NT2/D1 (cell line): ENCODE measurements at regions not wholly inside any gene's neighbourhood (a gene's known extent, or its start where the extent isn't known, plus 50 kb on each side); places are given as distances from the start of the nearest gene placed in this dataset.

Experiments
- DNase-seq: peaks from one replicate; pipeline ENCODE4 v3.0.0-alpha.2; 2011; ENCODE audit warnings: low read depth, low spot score
- H3K27me3 ChIP-seq: 2 replicates; pipeline ENCODE4 v1.6.0; 2011; ENCODE audit warnings: mild to moderate bottlenecking; ENCODE audit not compliant: insufficient read length, insufficient read depth
- H3K36me3 ChIP-seq: 2 replicates; pipeline ENCODE4 v1.6.1; 2011; ENCODE audit warnings: mild to moderate bottlenecking, low read length, mixed read lengths; ENCODE audit not compliant: insufficient read depth, insufficient read length
- H3K4me1 ChIP-seq: 2 replicates; pipeline ENCODE4 v1.5.1; 2011; ENCODE audit not compliant: insufficient read depth, insufficient read length
- H3K4me3 ChIP-seq: 2 replicates; pipeline ENCODE4 v1.5.1; 2011; ENCODE audit warnings: low read depth; ENCODE audit not compliant: insufficient read length
- H3K9ac ChIP-seq: 2 replicates; pipeline ENCODE4 v1.6.0; 2011; ENCODE audit warnings: low read depth; ENCODE audit not compliant: insufficient read length
- H3K9me3 ChIP-seq: 2 replicates; pipeline ENCODE4 v1.5.1; 2011; ENCODE audit warnings: mild to moderate bottlenecking, low read length; ENCODE audit not compliant: insufficient read depth
- SUZ12 ChIP-seq: IDR thresholded peaks from 2 replicates; pipeline ENCODE4 v1.6.1; 2011; ENCODE audit not compliant: insufficient read length, insufficient read depth; ENCODE audit errors: extremely low read depth
- YY1 ChIP-seq: IDR thresholded peaks from 2 replicates; pipeline ENCODE4 v1.6.1; 2011; ENCODE audit not compliant: insufficient read length, insufficient read depth
- ZNF274 ChIP-seq: IDR thresholded peaks from 2 replicates; pipeline ENCODE4 v1.6.1; 2011; ENCODE audit warnings: mild to moderate bottlenecking, low read depth, low read length

- no peaks in the 10 kb centered on the region for H3K27me3 ChIP-seq
- H3K4me1 ChIP-seq = peaks cover 4% of the 10 kb centered on the region
- no peak overlapping the region for H3K4me3 ChIP-seq
- no peaks in the 10 kb centered on the region for H3K9me3 ChIP-seq
- H3K36me3 ChIP-seq = no peaks in the 10 kb centered on the region
- no peak overlapping the region for H3K9ac ChIP-seq
- TF ChIP-seq SUZ12 (no peak), ZNF274 (no peak), YY1 (no peak)
- DNase-seq = no peak
Observed at GRCh38 chr22:47377926-47378560, 615.6 kb downstream of the TBC1D22A start.

- H3K4me1 ChIP-seq = peaks cover 4% of the 10 kb centered on the region
- TF ChIP-seq SUZ12 (no peak), YY1 (no peak), ZNF274 (no peak)
- no peaks in the 10 kb centered on the region for H3K27me3 ChIP-seq
- H3K4me3 ChIP-seq = no peak overlapping the region
- H3K9ac ChIP-seq = no peak overlapping the region
- no peak for DNase-seq
- no peaks in the 10 kb centered on the region for H3K36me3 ChIP-seq
- H3K9me3 ChIP-seq = no peaks in the 10 kb centered on the region
Observed at GRCh38 chr22:47376901-47377505, 614.6 kb downstream of the TBC1D22A start.

DNA sequence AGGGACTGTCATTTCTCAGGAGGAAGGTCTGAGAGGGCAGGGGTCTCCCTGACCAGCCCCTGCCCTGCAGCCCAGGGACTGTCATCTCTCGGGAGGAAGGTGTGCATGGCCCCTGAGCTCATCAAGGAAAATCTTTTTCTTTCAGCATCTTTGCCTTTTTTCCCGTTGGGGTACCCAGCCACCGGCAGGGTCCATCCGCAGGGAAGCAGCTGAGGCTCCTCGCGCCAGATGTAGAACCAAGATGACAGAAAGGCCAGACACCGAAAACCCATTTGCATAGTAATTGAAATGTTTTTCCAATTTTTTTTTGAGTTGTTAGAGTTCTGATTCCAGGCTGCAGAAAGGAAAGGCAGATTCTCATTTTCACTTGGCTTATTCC lies 613.9 kb downstream of the TBC1D22A start:
- no peaks in the 10 kb centered on the region for H3K36me3 ChIP-seq
- H3K9me3 ChIP-seq = no peaks in the 10 kb centered on the region
- H3K9ac ChIP-seq = no peak overlapping the region
- TF ChIP-seq SUZ12 (no peak), YY1 (no peak), ZNF274 (no peak)
- no peaks in the 10 kb centered on the region for H3K27me3 ChIP-seq
- no peak overlapping the region for H3K4me3 ChIP-seq
- DNase-seq = no peak
- peaks cover 4% of the 10 kb centered on the region for H3K4me1 ChIP-seq

DNA sequence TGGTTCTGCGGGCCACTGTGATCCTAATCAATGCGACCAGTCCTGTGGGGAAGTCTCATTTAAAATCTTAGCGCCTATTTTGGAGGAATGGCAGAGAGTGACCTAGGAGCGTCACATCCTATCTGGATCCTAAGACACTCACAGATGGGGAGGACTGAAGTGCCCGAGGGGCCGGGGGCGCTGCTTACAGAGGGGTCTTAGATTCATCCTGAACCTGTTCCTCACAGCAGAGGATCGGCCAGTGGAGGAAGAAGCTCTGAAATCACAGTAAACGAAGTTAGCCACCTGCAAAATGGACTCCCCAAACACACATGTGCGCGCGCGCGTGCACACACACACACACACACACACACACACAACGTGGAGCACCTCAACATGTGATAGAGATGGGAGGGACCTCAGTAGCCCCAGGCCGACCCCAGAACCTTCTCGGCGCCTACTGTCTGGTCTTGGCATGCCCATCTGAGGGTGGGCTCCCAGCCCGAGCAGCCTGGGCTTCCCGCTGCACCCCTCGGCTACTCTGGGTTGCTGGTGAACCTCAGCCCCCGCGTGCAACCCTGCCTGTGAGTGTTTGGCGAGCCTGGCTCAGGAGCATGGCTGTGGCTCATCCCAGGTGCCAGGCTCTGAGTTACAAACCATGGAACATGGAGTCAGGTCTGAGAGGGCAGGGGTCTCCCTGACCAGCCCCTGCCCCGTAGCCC lies 613.3 kb downstream of the TBC1D22A start:
- TF ChIP-seq ZNF274 = no peak
- TF ChIP-seq SUZ12 = no peak
- no peak for TF ChIP-seq YY1
- H3K9ac ChIP-seq = no peak overlapping the region
- no peak overlapping the region for H3K4me3 ChIP-seq
- DNase-seq = no peak
- H3K27me3 ChIP-seq = no peaks in the 10 kb centered on the region
- H3K36me3 ChIP-seq = no peaks in the 10 kb centered on the region
- H3K9me3 ChIP-seq = no peaks in the 10 kb centered on the region
- peaks cover 7% of the 10 kb centered on the region for H3K4me1 ChIP-seq

DNA sequence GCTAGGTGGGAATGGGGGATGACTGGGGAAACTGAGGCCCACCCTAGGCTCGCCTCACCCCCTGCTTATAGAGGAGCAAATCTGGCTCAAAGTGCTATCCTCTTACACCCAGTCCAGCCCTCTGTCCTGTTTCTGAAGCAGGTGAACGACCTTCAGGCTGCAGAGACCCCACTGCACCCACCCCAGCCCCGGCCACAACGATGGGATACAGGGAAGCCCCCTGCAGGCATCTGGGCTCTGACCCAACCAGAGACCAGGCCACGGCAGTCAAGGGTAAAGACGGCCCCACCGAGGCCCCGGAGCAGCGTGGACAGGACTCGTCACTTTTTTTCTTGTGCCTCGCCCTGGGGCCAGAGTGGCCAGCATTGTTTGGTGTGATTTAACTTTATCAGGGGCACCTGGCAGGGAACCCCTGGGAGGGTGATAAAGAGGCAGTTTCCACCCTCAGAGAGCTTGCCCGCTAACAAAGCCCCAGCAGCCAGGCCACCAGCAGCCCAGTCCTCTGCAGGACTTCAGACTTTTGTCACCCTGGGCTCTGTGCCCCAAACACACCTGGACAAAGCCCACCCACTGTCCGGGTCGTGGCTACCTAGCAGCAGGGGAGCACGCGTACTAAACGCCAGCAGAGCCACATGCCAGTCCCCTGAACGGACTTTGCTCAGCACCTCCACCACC lies 612.6 kb downstream of the TBC1D22A start:
- H3K9ac ChIP-seq = no peak overlapping the region
- no peaks in the 10 kb centered on the region for H3K27me3 ChIP-seq
- no peaks in the 10 kb centered on the region for H3K36me3 ChIP-seq
- no peaks in the 10 kb centered on the region for H3K9me3 ChIP-seq
- DNase-seq = no peak
- H3K4me1 ChIP-seq = peaks cover 10% of the 10 kb centered on the region
- TF ChIP-seq ZNF274 (no peak), YY1 (no peak), SUZ12 (no peak)
- H3K4me3 ChIP-seq = no peak overlapping the region

DNA sequence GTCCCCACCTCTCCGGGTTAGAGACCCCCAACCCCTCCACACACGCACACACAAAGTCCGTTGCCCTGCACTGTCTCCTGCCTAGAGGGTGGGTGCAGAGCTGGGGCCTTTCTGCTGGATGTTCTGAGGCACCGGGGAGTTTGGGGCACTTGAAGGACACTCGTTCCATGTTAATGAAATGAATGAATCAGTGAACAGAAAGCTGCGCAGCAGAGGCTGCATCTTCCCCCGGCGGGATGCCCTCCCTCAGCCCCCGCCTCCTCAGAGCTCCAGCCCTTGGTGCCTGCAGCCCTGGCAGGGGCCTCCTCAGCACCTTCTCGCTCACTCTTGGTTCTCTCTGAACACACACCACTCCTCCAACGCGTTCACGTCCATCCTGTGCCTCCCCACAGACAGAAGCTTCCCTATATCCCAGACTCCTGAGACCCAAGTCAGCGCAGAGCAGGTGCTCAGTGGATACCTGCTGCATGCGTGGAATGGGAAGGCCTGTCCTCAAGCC lies 611.9 kb downstream of the TBC1D22A start:
- Histone ChIP-seq H3K4me1 (peaks cover 10% of the 10 kb centered on the region), H3K9me3 (no peaks in the 10 kb centered on the region), H3K4me3 (no peak overlapping the region), H3K9ac (no peak overlapping the region), H3K27me3 (no peaks in the 10 kb centered on the region), H3K36me3 (no peaks in the 10 kb centered on the region)
- TF ChIP-seq ZNF274 (no peak), SUZ12 (no peak), YY1 (no peak)
- no peak for DNase-seq
